Liver (tissue), 8 donors: ENCODE measurements at regions not wholly inside any gene's neighbourhood (a gene's known extent, or its start where the extent isn't known, plus 50 kb on each side); places are given as distances from the start of the nearest gene placed in this dataset.
"Not testable (repeated sequence)": the region's sequence is repeated elsewhere in the genome, so short reads cannot be mapped to it uniquely, and the experiment has no call there.

ENCODE experiments used
- DNase-seq: peaks from one replicate; pipeline ENCODE4 v3.0.0-alpha.2; 2017; ENCODE audit warnings: low spot score
- H3K27ac ChIP-seq, 2 donors: one replicate each; pipeline ENCODE4 v1.7.0; 2013; ENCODE audit warnings: inconsistent platforms in 2 of 2, low read length in 2 of 2, control low read depth in 1 of 2, low read depth in 1 of 2, mild to moderate bottlenecking in 1 of 2
- H3K27me3 ChIP-seq, 4 donors: one replicate each; pipeline versions ENCODE4 v1.6.1 to v1.7.0; 2013; ENCODE audit warnings: low read length in 3 of 4, inconsistent platforms in 1 of 4, mild to moderate bottlenecking in 1 of 4, moderate library complexity in 1 of 4; ENCODE audit not compliant: control insufficient read depth in 4 of 4, insufficient read depth in 4 of 4
- H3K36me3 ChIP-seq, 4 donors: one replicate each; pipeline versions ENCODE4 v1.6.1 to v1.7.0; 2013; ENCODE audit warnings: low read length in 3 of 4, mild to moderate bottlenecking in 3 of 4, low read depth in 1 of 4, moderate library complexity in 1 of 4; ENCODE audit not compliant: control insufficient read depth in 4 of 4, insufficient read depth in 3 of 4
- H3K4me1 ChIP-seq, 4 donors: one replicate each; pipeline versions ENCODE4 v1.6.1 to v1.7.0; 2013; ENCODE audit warnings: low read length in 3 of 4, mild to moderate bottlenecking in 3 of 4, moderate library complexity in 1 of 4; ENCODE audit not compliant: control insufficient read depth in 4 of 4, insufficient read depth in 4 of 4
- H3K4me3 ChIP-seq, 3 donors: one replicate each; pipeline versions ENCODE4 v1.6.1 to v1.7.0; 2013; ENCODE audit warnings: low read length in 3 of 3, control low read depth in 1 of 3, low read depth in 1 of 3, mild to moderate bottlenecking in 1 of 3
- H3K9ac ChIP-seq, 2 donors: one replicate each; pipeline ENCODE4 v1.7.0; 2013; ENCODE audit warnings: low read length in 2 of 2, mild to moderate bottlenecking in 2 of 2, moderate library complexity in 2 of 2, control low read depth in 1 of 2, low read depth in 1 of 2
- H3K9me3 ChIP-seq, 4 donors: one replicate each; pipeline versions ENCODE4 v1.6.1 to v1.7.0; 2013; ENCODE audit warnings: low read length in 3 of 4; ENCODE audit not compliant: control insufficient read depth in 4 of 4
- FOXA1 ChIP-seq: IDR thresholded peaks from 2 replicates; pipeline ENCODE4 v1.6.1; 2016; ENCODE audit warnings: antibody characterized with exemption
- GABPA ChIP-seq, 2 donors: IDR thresholded peaks in 1 of 2; conservative IDR thresholded peaks in 1 of 2; 2 replicates each; pipeline ENCODE4 v1.6.1; 2016; ENCODE audit warnings: antibody characterized with exemption in 2 of 2, mild to moderate bottlenecking in 1 of 2, moderate library complexity in 1 of 2
- HNF4A ChIP-seq, 2 donors: conservative IDR thresholded peaks; 2 replicates each; pipeline ENCODE4 v1.6.1; 2016; ENCODE audit warnings: antibody characterized with exemption in 2 of 2, mild to moderate bottlenecking in 2 of 2
- HNF4G ChIP-seq: IDR thresholded peaks from 2 replicates; pipeline ENCODE4 v1.6.1; 2016; ENCODE audit warnings: antibody characterized with exemption
- JUND ChIP-seq, 2 donors: IDR thresholded peaks; 2 replicates each; pipeline ENCODE4 v1.6.1; 2016; ENCODE audit warnings: antibody characterized with exemption in 2 of 2
- NR2F2 ChIP-seq: IDR thresholded peaks from 2 replicates; pipeline ENCODE4 v1.6.1; 2016; ENCODE audit warnings: antibody characterized with exemption
- RXRA ChIP-seq, 2 donors: IDR thresholded peaks; 2 replicates each; pipeline ENCODE4 v1.6.1; 2017 to 2018; ENCODE audit warnings: antibody characterized with exemption in 2 of 2, mild to moderate bottlenecking in 1 of 2
- TAF1 ChIP-seq: conservative IDR thresholded peaks from 2 replicates; pipeline ENCODE4 v1.6.1; 2016; ENCODE audit warnings: antibody characterized with exemption, mild to moderate bottlenecking
- YY1 ChIP-seq: IDR thresholded peaks from 2 replicates; pipeline ENCODE4 v1.6.1; 2016; ENCODE audit warnings: antibody characterized with exemption, mild to moderate bottlenecking
- WGBS: extraction: QIAGEN DNeasy Blood & Tissue Kit; methylation state at CpG from one replicate; pipeline ENCODE4 v1.1.7; 2013; 5-methylcytosine and 5-hydroxymethylcytosine counted together
- TF ChIP-seq, protein P1 (sequence below): IDR thresholded peaks from 2 replicates; pipeline ENCODE4 v1.6.1; 2016; ENCODE audit warnings: antibody characterized with exemption
- TF ChIP-seq, protein P2 (sequence below): IDR thresholded peaks from 2 replicates; pipeline ENCODE4 v1.6.1; 2016; ENCODE audit warnings: antibody characterized with exemption, mild to moderate bottlenecking
- TF ChIP-seq, protein P3 (sequence below): fragments of 150-350 bp; IDR thresholded peaks from 2 replicates; pipeline ENCODE4 v1.5.1; 2017; ENCODE audit warnings: improper control_type of control experiment, low read depth, low read length; ENCODE audit not compliant: missing input control
- donor health status: healthy.
- donor health status: healthy.
- donor health status: healthy.
- donor health status: healthy.
- donor health status: healthy.

DNA sequence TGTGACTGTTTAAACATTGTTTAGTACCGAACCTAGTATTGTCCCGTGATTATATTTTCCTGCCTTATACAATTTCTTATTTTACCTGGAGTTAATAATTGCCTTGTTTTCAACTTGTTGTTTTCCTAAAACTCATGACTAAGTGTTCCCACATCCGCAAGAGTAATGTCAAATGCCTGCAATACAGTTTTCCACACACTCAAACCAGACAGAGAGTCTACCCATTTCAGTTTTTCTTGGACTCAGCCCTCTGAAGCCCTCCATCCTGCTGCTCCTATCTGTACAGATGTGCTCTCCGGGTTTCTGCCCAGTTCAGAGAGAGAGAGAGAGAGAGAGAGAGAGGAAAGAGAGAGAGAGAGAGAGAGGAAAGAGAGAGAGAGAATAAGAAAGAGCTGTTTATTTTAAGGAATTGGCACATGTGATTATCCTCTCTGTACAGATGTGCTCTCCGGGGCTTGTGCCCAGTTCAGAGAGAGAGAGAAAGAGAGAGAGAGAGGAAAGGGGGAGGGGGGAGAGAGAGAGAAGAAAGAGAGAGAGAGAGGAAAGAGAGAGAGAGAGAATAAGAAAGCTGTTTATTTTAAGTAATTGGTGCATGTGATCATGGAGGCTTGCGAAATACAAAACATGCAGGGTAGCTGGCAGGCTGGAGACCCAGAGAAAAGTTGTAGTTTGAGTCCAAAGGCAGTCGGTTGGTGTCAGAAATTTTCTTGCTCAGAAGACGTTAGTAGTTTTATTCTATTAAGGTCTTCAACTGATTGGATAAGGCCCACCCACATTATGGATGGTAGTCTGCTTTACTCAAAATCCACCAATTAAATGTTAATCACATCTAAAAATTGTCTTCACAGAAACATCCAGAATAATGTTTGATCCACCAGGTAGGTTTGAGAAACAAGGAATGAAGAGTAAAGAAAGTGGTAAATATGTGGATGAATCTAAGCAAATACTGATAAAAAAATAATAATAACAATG lies 104.1 kb upstream of the GOLGA8J start:
- Histone ChIP-seq H3K4me3 (no peak overlapping the region), H3K4me1 (peaks cover 0 to 5% (median 0%) of the 10 kb centered on the region in 4 donors), H3K36me3 (no peaks in the 10 kb centered on the region), H3K9ac (no peak overlapping the region), H3K27me3 (no peaks in the 10 kb centered on the region), H3K9me3 (no peaks in the 10 kb centered on the region), H3K27ac (no peak overlapping the region)
- no peak for DNase-seq
- WGBS: 57% methylated on average over 8 of the region's 8 CpGs
- no peak for TF ChIP-seq NR2F2
- no peak for TF ChIP-seq YY1
- no peak for TF ChIP-seq GABPA (IDR thresholded peaks at IDR 0.05 in 1 of 2, conservative IDR thresholded peaks at IDR 0.05 in 1 of 2)
- TF ChIP-seq, protein P1, sequence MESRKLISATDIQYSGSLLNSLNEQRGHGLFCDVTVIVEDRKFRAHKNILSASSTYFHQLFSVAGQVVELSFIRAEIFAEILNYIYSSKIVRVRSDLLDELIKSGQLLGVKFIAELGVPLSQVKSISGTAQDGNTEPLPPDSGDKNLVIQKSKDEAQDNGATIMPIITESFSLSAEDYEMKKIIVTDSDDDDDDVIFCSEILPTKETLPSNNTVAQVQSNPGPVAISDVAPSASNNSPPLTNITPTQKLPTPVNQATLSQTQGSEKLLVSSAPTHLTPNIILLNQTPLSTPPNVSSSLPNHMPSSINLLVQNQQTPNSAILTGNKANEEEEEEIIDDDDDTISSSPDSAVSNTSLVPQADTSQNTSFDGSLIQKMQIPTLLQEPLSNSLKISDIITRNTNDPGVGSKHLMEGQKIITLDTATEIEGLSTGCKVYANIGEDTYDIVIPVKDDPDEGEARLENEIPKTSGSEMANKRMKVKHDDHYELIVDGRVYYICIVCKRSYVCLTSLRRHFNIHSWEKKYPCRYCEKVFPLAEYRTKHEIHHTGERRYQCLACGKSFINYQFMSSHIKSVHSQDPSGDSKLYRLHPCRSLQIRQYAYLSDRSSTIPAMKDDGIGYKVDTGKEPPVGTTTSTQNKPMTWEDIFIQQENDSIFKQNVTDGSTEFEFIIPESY: no peak
- TF ChIP-seq HNF4A (conservative IDR thresholded peaks at IDR 0.05): peak in 1 of 2 donors; percentile 17
- no peak for TF ChIP-seq HNF4G
- TF ChIP-seq, protein P2, sequence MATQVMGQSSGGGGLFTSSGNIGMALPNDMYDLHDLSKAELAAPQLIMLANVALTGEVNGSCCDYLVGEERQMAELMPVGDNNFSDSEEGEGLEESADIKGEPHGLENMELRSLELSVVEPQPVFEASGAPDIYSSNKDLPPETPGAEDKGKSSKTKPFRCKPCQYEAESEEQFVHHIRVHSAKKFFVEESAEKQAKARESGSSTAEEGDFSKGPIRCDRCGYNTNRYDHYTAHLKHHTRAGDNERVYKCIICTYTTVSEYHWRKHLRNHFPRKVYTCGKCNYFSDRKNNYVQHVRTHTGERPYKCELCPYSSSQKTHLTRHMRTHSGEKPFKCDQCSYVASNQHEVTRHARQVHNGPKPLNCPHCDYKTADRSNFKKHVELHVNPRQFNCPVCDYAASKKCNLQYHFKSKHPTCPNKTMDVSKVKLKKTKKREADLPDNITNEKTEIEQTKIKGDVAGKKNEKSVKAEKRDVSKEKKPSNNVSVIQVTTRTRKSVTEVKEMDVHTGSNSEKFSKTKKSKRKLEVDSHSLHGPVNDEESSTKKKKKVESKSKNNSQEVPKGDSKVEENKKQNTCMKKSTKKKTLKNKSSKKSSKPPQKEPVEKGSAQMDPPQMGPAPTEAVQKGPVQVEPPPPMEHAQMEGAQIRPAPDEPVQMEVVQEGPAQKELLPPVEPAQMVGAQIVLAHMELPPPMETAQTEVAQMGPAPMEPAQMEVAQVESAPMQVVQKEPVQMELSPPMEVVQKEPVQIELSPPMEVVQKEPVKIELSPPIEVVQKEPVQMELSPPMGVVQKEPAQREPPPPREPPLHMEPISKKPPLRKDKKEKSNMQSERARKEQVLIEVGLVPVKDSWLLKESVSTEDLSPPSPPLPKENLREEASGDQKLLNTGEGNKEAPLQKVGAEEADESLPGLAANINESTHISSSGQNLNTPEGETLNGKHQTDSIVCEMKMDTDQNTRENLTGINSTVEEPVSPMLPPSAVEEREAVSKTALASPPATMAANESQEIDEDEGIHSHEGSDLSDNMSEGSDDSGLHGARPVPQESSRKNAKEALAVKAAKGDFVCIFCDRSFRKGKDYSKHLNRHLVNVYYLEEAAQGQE: no peak
- TF ChIP-seq TAF1: no peak
- TF ChIP-seq, protein P3, sequence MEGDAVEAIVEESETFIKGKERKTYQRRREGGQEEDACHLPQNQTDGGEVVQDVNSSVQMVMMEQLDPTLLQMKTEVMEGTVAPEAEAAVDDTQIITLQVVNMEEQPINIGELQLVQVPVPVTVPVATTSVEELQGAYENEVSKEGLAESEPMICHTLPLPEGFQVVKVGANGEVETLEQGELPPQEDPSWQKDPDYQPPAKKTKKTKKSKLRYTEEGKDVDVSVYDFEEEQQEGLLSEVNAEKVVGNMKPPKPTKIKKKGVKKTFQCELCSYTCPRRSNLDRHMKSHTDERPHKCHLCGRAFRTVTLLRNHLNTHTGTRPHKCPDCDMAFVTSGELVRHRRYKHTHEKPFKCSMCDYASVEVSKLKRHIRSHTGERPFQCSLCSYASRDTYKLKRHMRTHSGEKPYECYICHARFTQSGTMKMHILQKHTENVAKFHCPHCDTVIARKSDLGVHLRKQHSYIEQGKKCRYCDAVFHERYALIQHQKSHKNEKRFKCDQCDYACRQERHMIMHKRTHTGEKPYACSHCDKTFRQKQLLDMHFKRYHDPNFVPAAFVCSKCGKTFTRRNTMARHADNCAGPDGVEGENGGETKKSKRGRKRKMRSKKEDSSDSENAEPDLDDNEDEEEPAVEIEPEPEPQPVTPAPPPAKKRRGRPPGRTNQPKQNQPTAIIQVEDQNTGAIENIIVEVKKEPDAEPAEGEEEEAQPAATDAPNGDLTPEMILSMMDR: no peak
- TF ChIP-seq JUND (IDR thresholded peaks at IDR 0.05): no peak
- peak in 1 of 2 donors; percentile 6 for TF ChIP-seq RXRA (IDR thresholded peaks at IDR 0.05)
- no peak for TF ChIP-seq FOXA1

DNA sequence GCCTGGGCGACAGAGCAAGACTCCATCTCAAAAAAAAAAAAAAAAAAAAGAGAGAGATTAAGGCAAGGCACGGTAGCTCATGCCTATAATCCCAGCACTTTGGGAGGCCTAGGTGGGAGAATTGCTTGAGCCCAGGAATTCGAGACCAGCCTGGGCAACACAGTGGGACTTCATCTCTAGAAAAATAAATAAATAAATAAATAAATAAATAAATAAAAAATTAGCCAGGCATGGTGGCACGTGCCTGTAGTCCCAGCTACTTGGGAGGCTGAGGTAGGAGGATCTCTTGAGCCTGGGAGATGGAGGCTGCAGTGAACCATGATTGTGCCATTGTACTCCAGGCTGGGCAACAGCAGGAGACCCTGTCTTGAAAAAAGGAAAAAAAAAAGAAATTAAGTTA lies 108.7 kb upstream of the GOLGA8J start:
- DNase-seq, H3K27me3 ChIP-seq, H3K9ac ChIP-seq, H3K27ac ChIP-seq, H3K9me3 ChIP-seq, H3K36me3 ChIP-seq, H3K4me3 ChIP-seq: not testable (repeated sequence)
- WGBS: 83% methylated on average over 3 of the region's 4 CpGs
- H3K4me1 ChIP-seq: peaks cover 4 to 20% (median 13%) of the 10 kb centered on the region in 4 donors
